HG02610 (cell line): ENCODE measurements at regions not wholly inside any gene's neighbourhood (a gene's known extent, or its start where the extent isn't known, plus 50 kb on each side); places are given as distances from the start of the nearest gene placed in this dataset.

ENCODE experiments used
- ATAC-seq: cut with Tn5 transposase; IDR thresholded peaks from one replicate; pipeline ENCODE4 v1.9.1; 2021; ENCODE audit warnings: mild to moderate bottlenecking, moderate library complexity; ENCODE audit not compliant: unreplicated experiment

- ATAC-seq = no peak
These were observed 75.0 kb upstream of the NETO1 start for GRCh38 chr18:72942766-72943165.

- no peak for ATAC-seq
These were observed 73.2 kb upstream of the NETO1 start for GRCh38 chr18:72940986-72941385.

- no peak for ATAC-seq
These were observed 72.7 kb upstream of the NETO1 start for GRCh38 chr18:72940509-72940908.

- no peak for ATAC-seq
These were observed 68.0 kb upstream of the NETO1 start for GRCh38 chr18:72935744-72936143.

- ATAC-seq = no peak
These were observed 55.1 kb upstream of the NETO1 start for GRCh38 chr18:72922895-72923294.
